RWPE1 (cell line): ENCODE measurements at regions not wholly inside any gene's neighbourhood (a gene's known extent, or its start where the extent isn't known, plus 50 kb on each side); places are given as distances from the start of the nearest gene placed in this dataset.

Source experiments
- CTCF ChIA-PET: fragments of 350-600 bp; sonication (Branson Sonifier 250); formaldehyde crosslinking; extraction: SDS; loops from one replicate; lab custom pipeline; 2021; lab: Yijun Ruan, JAX
- POLR2A ChIA-PET: fragments of 400-600 bp; formaldehyde crosslinking; extraction: SDS; loops from one replicate; lab custom pipeline; 2020; ENCODE audit warnings: antibody characterized with exemption; ENCODE audit not compliant: low non-redundant PET; lab: Yijun Ruan, JAX
- DNase-seq: peaks from one replicate; pipeline ENCODE4 v3.0.0; 2012; ENCODE audit warnings: low spot score
- H3K27ac ChIP-seq: fragments of 450-650 bp; 2 replicates; pipeline ENCODE4 v1.5.1; 2017
- TF ChIP-seq, protein P1 (sequence below): fragments of 450-650 bp; conservative IDR thresholded peaks from 2 replicates; pipeline ENCODE4 v1.5.1; 2017; ENCODE audit warnings: low read depth, mild to moderate bottlenecking

DNA sequence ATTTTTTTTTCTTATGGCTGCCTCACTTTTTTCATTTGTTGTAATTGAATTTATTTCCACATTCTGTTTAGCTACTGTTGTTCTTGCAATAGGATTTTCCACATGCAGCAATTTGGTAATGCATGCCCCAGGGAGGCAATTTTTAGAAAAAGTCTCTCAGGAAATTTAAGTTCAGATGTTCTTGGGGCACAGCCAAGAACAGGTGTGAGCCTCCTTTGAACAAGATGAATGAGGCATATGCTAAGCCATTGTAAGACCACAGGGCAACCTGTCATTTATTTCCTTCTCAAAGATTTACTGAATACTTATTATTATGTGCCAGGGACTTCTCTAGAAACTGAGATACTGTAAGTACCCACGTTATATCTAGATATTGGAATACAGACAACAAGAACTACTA, 549.5 kb downstream of the DIPK2A start:
- no peak for DNase-seq
- TF ChIP-seq, protein P1, sequence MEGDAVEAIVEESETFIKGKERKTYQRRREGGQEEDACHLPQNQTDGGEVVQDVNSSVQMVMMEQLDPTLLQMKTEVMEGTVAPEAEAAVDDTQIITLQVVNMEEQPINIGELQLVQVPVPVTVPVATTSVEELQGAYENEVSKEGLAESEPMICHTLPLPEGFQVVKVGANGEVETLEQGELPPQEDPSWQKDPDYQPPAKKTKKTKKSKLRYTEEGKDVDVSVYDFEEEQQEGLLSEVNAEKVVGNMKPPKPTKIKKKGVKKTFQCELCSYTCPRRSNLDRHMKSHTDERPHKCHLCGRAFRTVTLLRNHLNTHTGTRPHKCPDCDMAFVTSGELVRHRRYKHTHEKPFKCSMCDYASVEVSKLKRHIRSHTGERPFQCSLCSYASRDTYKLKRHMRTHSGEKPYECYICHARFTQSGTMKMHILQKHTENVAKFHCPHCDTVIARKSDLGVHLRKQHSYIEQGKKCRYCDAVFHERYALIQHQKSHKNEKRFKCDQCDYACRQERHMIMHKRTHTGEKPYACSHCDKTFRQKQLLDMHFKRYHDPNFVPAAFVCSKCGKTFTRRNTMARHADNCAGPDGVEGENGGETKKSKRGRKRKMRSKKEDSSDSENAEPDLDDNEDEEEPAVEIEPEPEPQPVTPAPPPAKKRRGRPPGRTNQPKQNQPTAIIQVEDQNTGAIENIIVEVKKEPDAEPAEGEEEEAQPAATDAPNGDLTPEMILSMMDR, result no peak
- CTCF ChIA-PET, result no interaction called here
- H3K27ac ChIP-seq, result no peak overlapping the region
- POLR2A ChIA-PET, result no interaction called here

DNA sequence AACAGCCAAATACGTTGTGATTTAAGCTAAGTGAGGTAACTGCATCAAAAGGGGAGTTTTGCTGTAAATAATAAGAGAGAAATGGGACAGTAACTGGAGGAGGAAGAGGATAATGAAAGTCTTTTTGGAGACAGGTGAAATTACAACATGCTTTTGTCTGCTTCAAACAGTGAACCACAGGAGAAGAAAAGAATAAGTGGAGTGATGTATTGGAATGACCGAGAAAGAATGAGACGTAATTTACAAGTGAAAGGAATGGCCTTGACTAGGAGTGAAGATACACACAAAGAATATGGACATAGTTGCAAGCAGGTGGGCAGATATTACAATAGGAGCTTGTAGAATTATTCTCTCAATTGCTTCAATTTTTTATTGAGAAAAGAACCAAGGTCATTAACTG, 550.8 kb downstream of the DIPK2A start:
- ChIA-PET POLR2A (no interaction called here), CTCF (interaction anchor here (1.2 kb wide), 1 partner anchor 9 kb away, joined by 5 read pairs; no protein-coding TSS in a partner anchor)
- DNase-seq, result no peak
- H3K27ac ChIP-seq, result no peak overlapping the region
- TF ChIP-seq, protein P1, result no peak

DNA sequence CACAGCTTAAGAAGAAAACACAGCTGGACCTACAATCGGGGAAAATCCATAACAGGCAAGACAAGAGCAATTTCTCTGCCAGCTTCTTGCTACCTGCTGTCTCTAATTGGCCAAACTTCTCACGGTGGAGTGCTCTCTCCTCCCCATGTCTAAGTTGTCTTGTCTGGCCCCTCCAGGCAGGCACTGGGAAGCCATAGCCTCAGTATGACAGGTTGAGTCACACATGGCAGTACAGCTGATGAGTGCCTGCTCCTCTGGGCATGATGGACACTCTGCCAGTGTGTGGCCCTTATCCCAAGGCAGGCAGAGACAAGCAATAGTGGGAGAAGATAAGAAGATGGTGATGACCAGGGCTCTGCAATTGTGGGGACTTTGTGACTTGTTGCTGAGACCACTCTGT, 551.8 kb downstream of the DIPK2A start:
- CTCF ChIA-PET, result interaction anchor here (0.7 to 1.2 kb wide), 2 partner anchors 8 to 509 kb away, joined by 3 to 5 read pairs; no protein-coding TSS in a partner anchor
- TF ChIP-seq, protein P1, result no peak
- POLR2A ChIA-PET, result no interaction called here
- H3K27ac ChIP-seq, result no peak overlapping the region
- DNase-seq, result no peak

DNA sequence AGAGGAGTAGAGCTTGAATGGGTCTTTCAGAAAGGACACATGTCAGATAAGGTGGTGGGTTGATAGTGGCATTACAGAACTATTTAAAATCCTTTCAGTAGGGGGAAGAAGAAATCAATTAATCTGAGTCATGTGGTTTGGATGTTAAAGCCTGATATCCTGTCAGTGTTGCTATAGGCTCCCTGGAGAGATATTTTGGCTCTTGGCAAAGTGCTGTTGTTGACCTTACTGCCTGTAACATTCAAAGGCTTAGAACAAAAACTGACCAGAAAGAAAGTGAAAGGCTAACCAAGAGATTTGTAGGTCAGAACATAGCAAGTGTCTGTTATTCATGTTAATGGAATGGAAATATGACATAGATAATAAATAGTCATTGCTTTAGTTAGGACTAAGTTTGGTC, 552.9 kb downstream of the DIPK2A start:
- CTCF ChIA-PET, result interaction anchor here (0.7 kb wide), 1 partner anchor 22 kb away, joined by 3 read pairs; no protein-coding TSS in a partner anchor
- POLR2A ChIA-PET, result no interaction called here
- TF ChIP-seq, protein P1, result no peak
- no peak for DNase-seq
- no peak overlapping the region for H3K27ac ChIP-seq

DNA sequence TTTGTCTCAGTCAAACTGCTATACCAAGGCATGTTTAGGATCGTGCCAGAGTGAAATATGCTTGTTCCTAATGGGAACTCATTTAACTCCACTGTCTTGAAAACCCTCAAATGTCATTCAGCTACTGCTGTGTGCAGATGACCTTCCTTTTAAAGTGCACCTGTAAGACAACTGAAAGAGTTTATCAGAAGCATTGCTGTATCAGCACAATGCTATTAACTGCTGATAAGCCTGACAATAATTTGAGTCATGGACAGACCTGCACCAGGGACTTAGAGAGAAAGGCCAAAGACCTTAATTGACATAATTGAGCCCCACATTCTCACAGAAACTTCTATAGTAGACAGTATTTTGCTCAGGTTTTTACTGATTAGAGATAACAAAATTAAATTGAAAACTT, 557.9 kb downstream of the DIPK2A start:
- POLR2A ChIA-PET, result no interaction called here
- H3K27ac ChIP-seq, result no peak overlapping the region
- TF ChIP-seq, protein P1, result no peak
- CTCF ChIA-PET, result no interaction called here
- no peak for DNase-seq

DNA sequence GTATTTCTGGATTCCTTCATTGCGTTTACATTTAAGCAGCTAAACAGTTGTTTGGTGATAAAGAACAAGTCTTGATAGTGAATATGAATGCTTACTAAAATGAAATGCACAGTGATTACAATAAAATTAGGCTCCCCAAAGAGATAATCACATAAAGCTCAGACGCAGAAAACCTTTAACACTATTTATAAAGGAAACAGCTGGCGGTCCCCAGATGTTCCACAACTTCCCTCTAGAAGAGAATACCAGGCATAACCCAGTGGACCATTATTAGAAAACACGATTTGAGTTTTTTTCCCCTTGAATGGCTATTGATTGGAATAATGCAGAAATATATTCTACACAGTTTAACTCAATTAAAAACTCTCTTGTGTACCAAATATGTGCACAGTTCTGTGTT, 573.2 kb downstream of the DIPK2A start:
- ChIA-PET CTCF (interaction anchor here (0.6 kb wide), 1 partner anchor 1020 kb away, joined by 4 read pairs; no protein-coding TSS in a partner anchor), POLR2A (no interaction called here)
- DNase-seq, result no peak

More for the DNA sequence above, 573.2 kb downstream of the DIPK2A start:
- TF ChIP-seq, protein P1, result no peak
- H3K27ac ChIP-seq, result no peak overlapping the region
